Spleen (tissue), 7 donors: ENCODE measurements at regions not wholly inside any gene's neighbourhood (a gene's known extent, or its start where the extent isn't known, plus 50 kb on each side); places are given as distances from the start of the nearest gene placed in this dataset.

Source experiments
- POLR2A ChIP-seq, 3 donors: fragments of 450-650 bp; IDR thresholded peaks; one replicate each; pipeline ENCODE4 v1.5.1; 2017; ENCODE audit warnings: antibody characterized with exemption in 3 of 3, mild to moderate bottlenecking in 1 of 3
- TF ChIP-seq, protein P1 (sequence below), 11 experiments: fragments of 200-600 bp in 7 of 11; fragments of 450-650 bp in 4 of 11; sonication (generic) in 4 of 11; IDR thresholded peaks in 8 of 11; conservative IDR thresholded peaks in 3 of 11; 1 replicate in 7 of 11; 2 replicates in 4 of 11; pipeline versions ENCODE4 v1.4.0 to v1.8.0; 2016 to 2021; ENCODE audit warnings: antibody characterized with exemption in 11 of 11, inconsistent platforms in 4 of 11, mild to moderate bottlenecking in 1 of 11
- donor health status: DM: no; HTN: no; CAD: no; lungs with moderate emphysema.
- donor health status: DM: no; HTN: no; CAD: no.
- donor health status: DM: no; HTN: no; CAD: no.

- TF ChIP-seq, protein P1, sequence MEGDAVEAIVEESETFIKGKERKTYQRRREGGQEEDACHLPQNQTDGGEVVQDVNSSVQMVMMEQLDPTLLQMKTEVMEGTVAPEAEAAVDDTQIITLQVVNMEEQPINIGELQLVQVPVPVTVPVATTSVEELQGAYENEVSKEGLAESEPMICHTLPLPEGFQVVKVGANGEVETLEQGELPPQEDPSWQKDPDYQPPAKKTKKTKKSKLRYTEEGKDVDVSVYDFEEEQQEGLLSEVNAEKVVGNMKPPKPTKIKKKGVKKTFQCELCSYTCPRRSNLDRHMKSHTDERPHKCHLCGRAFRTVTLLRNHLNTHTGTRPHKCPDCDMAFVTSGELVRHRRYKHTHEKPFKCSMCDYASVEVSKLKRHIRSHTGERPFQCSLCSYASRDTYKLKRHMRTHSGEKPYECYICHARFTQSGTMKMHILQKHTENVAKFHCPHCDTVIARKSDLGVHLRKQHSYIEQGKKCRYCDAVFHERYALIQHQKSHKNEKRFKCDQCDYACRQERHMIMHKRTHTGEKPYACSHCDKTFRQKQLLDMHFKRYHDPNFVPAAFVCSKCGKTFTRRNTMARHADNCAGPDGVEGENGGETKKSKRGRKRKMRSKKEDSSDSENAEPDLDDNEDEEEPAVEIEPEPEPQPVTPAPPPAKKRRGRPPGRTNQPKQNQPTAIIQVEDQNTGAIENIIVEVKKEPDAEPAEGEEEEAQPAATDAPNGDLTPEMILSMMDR (IDR thresholded peaks at IDR 0.05 in 8 of 11, conservative IDR thresholded peaks at IDR 0.05 in 3 of 11) = no peak
- no peak for TF ChIP-seq POLR2A (IDR thresholded peaks at IDR 0.05)
Measured at GRCh38 chr21:24265987-24266386, 1341.3 kb downstream of the MRPL39 start.
